Gastroesophageal sphincter (tissue), 3 donors: ENCODE measurements at regions not wholly inside any gene's neighbourhood (a gene's known extent, or its start where the extent isn't known, plus 50 kb on each side); places are given as distances from the start of the nearest gene placed in this dataset.

Experiments used
- CTCF ChIP-seq, 4 experiments: fragments of 200-600 bp in 2 of 4; fragments of 450-650 bp in 2 of 4; sonication (generic) in 1 of 4; IDR thresholded peaks; one replicate each; pipeline ENCODE4 v1.5.1; 2017 to 2019; ENCODE audit warnings: antibody characterized with exemption in 4 of 4, mild to moderate bottlenecking in 2 of 4, moderate library complexity in 2 of 4
- EP300 ChIP-seq: sonication (generic); formaldehyde crosslinking; IDR thresholded peaks from one replicate; pipeline ENCODE4 v1.6.1; 2017; ENCODE audit warnings: antibody characterized with exemption, mild to moderate bottlenecking
- POLR2A ChIP-seq, 2 donors: fragments of 450-650 bp; IDR thresholded peaks; one replicate each; pipeline ENCODE4 v1.6.1; 2017; ENCODE audit warnings: antibody characterized with exemption in 2 of 2, mild to moderate bottlenecking in 2 of 2, moderate library complexity in 1 of 2
- POLR2AphosphoS5 ChIP-seq: sonication (generic); formaldehyde crosslinking; IDR thresholded peaks from one replicate; pipeline ENCODE4 v1.6.1; 2017; ENCODE audit warnings: antibody characterized with exemption

- TF ChIP-seq EP300 (no peak), CTCF (IDR thresholded peaks at IDR 0.05) (no peak), POLR2A (IDR thresholded peaks at IDR 0.05) (no peak), POLR2AphosphoS5 (no peak)
These were observed 220.1 kb downstream of the PYDC2 start for GRCh38 chr3:191680989-191681597.
